CD4-positive, alpha-beta T cell treated with Interleukin-15 for 1 hour (primary cell): ENCODE measurements at regions not wholly inside any gene's neighbourhood (a gene's known extent, or its start where the extent isn't known, plus 50 kb on each side); places are given as distances from the start of the nearest gene placed in this dataset.

Experiments used
- DNase-seq: peaks from one replicate; pipeline ENCODE4 v3.0.0-alpha.2; 2020

DNA sequence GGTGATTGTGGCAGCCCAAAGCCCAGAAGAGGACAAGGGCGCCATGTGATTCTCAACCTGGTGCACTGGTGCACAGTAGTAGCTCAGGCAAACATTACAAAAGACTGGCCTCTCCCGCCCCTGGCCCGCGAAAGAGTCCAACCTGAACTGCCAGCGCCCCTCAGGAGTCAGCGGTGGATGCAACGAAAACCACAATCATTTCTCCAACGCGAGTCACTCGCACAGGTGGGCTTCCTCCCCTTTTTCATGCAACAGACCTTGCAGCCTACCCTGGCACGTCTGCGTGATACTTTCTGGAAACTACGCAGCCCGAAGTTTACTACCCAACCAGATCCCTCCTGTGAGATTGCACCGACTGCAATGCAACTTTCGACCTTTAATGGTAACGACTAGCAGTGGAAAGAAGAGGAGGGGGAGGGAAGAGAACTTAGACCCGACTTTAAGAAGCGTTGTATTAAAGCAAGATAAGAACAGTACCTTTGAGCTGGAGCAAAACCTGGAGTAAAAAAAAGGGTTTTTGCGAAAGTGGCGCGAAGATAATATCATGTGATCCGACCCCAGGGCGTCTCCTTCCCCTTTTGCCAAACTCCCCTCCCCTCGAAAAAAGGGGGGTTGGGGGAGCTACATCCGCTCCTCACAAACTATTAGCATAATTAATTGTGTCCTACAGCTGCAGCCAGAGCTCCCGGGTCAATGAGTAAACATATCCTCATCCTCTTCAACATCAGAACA lies 63.3 kb upstream of the CCDC160 start:
- DNase-seq: no peak

DNA sequence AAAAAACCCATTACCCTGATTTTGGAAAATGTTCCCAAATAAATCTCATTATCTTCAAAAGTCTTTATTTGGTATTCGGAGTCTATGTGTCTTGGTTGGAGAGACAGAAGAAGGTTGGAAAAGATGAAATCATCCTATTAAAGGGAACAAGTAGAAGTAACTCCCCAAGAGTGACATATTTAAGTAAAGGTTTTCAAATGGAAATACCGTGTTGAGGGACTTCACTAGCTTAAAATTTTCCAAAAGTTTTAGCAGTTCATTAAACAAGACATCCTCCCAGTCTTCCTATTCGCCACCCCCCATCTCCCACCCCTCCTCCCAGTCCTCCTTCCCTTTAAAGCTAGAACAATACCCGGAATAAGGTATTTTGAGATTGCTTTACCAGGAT lies 62.7 kb upstream of the CCDC160 start:
- no peak for DNase-seq

DNA sequence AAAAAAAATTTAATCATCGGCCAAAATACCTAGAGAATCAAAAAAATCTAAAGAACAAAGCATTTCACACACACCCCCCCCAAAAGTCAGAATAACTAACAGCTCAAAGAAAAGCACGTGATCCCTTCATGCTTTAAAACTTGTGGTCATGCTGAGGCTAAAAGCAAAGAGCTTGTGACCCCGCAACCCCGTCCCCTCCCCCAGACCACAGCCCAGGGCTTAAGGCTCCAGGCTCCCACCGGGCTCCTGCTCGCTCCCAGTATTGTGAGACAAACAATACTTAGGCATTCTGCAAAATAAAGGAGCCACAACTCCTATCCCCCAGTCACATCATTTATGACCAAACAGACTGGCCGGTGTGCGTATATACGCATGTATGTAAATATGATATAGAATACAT lies 62.1 kb upstream of the CCDC160 start:
- DNase-seq: no peak

DNA sequence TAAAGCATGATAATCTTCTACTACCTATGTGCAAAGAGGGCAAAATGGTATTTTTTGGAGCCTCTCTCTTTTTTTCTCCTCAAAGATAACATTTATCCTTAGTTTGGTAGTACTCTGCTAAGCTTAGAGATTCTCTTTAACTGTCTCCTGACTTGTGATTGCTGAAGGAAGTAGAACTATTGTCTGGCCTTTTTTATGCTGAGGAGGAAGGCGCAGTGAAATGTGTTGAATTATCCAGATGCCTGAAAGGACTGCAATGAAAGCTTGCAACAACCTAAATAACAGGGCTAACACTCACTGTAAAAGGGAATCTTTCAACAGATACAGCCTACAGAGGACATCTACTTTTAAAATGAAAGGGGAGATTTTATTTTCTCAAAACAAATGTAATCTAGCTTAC lies 59.5 kb upstream of the CCDC160 start:
- DNase-seq: no peak

DNA sequence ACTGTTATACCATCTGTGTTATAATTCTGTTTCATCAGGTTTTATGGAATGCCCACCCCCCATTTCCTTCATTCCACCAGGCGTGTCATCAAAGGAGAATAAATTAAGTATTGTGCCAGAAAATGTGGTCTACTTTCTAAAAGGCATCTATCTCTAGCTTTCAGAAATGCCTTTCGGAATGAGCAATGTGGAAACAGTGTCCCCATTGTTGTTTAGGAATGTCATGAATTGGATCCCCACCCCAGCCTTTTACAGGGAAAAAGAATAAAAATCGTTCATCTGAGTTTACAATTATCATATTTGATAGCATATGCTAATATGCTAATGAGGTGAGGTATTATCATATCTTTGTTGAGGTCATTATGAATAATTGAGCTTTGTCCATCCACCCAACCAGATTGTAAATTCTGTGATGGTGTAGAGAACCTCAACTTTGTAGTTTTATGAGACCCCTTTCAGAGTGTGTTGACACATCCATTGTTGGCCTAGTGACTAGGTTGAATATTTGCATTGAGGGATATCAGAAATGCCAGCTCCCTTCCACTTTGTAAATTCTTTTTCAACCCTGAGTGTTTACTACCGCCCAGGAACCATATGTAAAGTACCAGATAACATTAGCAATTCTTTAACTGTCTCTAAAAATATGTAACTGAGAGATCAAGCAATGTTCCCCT lies 56.2 kb upstream of the CCDC160 start:
- DNase-seq: no peak

DNA sequence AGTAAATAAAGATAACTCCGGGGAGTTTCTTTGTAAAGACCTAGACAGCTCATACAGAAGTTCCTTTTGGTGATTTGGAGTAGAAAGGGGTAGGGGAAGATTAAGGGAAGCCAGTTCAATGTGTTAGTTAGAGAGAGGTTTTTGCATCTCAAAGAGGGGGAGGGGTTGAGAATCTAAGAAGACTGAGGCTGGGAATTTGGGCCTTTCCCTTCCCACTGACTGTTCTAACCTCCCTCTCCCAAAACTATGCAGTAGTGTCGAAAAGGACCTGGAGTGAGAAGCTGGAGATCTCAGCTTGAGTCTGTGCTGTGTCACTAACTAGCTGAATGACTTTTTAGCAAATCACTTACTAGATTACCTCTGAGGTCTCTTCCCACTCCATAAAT lies 55.7 kb upstream of the CCDC160 start:
- DNase-seq: no peak

DNA sequence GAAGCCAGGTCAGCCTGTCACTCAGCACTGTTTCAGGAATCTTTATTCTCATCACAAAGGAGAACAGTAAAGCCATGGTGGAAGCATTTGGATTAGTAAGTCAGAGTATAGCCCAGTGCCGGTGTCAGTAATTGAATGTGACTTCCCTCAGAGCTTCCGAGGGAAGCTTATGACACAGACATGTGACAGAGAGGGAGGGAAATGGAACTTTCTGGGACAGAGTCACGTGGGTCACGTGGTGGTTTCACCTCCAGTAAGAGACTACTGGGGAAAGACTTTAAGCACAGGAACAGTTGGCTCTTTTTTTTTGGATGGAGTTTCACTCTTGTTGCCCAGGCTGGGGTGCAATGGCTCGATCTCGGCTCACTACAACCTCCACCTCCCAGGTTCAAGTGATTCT lies 53.3 kb upstream of the CCDC160 start:
- no peak for DNase-seq

DNA sequence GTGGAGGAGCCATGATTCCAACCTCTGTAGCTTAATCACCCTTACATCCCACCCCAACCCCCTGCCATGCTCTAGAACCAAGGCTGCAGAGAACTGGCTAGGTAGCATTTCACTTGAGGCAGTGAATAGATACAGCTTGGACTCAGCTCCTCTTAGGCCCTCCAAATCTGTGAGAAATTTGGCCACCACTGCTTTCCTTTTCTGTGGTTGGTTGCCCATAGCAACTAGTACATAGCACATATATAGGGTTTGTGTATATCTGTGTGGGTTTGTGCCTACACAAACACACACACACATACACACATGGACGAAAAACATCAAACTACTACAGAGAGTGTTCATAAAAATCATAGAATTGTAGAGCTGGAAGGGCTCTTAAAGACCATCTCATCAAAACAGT lies 52.0 kb upstream of the CCDC160 start:
- no peak for DNase-seq

DNA sequence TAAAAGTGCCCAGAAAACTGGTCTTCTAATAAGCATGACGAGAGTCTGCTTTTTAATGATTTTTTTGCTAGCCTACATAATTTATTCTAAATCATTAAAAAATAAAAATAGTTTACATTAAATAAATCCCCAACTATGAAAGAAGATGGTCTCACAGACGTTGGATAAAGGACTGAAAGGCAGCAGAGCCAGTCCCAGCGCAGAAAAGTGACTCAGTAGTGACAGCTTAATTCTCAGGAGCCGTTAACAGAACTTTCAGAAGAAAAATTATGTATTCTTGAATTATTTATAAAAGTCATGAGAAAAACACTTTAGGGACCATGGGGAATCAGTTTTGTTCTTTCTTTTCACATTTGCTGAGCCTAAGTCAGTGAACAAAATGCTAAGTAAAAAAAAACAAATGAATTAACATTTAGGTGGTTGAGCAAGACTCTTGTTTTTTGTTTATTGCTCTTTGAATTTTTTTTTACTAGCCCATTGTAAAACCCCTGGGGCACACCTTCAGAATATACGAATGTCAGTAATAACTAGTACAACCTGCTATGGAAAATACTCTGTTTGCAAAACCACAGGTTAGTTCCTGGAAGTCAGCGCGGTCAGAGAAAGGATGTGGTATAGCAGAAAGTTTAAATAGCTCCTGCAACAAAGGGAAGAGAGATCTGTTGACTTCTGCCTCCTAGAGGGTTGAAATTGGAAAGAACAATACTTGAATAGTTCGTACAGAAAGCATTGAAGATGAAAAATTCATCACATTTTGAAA lies 50.4 kb upstream of the CCDC160 start:
- peak; percentile 64 for DNase-seq
